Hematopoietic multipotent progenitor cell treated with erythropoietin and hydrocortisone succinate and interleukin-3 and kit ligand, for 6 days (in vitro differentiated cells): ENCODE measurements at regions not wholly inside any gene's neighbourhood (a gene's known extent, or its start where the extent isn't known, plus 50 kb on each side); places are given as distances from the start of the nearest gene placed in this dataset.

Experiments
- DNase-seq: peaks from one replicate; pipeline ENCODE4 v3.0.0-alpha.2; 2015

GRCh38 chr4:171142045-171142444 lies 671.2 kb upstream of the GALNTL6 start:
- DNase-seq: no peak

GRCh38 chr4:171130256-171130801 lies 682.9 kb upstream of the GALNTL6 start:
- no peak for DNase-seq

GRCh38 chr4:171118091-171118490 lies 695.1 kb upstream of the GALNTL6 start:
- DNase-seq: no peak

DNA sequence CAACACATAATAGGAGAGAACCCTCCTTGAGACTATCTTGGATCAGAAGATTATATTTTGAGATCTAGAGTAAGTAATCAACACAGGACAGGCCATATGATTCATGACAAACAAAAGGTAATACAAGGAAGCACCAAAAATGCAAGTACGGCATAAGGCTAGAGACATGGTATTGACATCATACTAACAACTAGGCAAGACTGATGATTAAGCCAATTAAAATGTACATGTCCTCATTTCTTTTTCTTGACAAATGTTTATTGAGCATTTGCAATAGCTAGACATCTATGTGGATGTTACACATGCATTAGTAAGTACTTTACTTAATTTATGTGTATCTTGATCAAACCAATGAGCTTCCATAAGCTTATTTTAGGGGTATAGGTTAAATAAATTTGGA lies 695.7 kb upstream of the GALNTL6 start:
- no peak for DNase-seq

- peak; percentile 2 for DNase-seq
These were observed 711.4 kb upstream of the GALNTL6 start for GRCh38 chr4:171101845-171102244.

DNA sequence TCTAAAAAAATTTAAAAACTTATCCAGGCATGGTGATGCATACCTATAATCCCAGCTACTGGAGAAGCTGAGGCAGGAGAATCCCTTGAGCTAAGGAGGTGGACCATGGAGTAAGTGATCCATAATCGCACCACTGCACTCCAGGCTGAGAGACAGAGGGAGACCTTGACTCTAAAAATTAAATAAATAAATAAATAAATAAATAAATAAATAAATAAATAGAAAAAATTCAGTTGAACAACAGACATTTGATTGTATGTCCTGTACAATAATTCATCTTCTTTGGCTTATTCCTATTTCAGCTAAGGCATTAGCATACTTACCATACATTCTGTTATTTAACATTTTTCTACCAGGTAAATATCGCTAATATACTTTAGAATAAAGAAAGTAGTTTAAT lies 726.1 kb upstream of the GALNTL6 start:
- no peak for DNase-seq

DNA sequence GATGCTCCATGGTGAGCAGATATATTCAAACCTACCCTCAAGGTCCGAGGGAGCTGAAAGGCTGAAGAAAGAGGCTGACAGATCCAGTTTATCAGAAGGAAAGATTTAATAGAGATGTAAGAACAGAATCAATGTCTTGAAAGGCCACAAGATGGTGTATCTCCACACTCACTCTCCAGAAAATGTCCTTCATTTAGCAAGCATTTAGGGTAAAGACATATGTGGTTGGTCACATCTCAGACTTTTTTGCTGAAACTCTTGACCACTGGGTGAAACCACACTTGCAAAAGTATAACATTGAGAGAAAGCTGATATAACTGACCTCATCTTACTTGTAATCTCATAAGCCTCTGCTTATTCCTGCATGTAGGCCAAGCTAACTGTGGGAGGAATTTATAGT lies 745.8 kb upstream of the GALNTL6 start:
- no peak for DNase-seq

DNA sequence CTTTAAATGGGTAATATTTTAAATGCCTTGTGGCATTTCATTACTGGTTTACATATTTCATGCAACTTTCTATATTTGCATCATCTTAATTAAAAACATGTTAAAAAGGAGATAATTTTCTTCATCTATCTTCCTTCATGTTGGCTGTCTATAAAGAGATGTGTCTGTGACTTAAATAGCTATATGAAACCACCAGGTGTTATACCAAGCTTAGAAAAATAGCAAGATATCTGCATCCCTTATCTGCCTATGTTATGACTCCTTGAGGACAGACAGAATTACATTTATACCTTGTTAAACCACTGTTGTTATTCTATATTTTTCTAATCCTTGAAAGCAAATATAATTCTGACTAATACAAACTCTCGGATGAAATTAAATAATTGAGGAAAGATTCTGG lies 763.8 kb upstream of the GALNTL6 start:
- DNase-seq: no peak

GRCh38 chr4:171042989-171043524 lies 770.1 kb upstream of the GALNTL6 start:
- DNase-seq: no peak

DNA sequence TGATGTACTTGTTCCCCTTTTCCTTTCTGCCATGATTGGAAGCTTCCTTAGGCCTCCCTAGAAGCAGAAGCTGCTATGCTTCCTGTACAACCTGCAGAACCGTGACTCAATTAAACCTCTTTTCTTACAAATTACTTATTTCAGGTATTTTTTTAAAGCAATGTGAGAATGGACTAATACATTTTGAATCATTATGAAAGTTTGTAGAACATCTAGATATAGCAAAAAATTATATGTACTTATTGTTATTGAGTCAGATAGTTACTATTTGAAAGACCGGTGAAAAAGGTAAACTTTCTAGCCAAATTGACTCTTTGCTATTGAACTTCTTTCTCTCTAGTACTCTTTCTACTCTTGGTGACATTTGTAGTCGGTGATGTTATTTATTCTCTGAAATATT lies 777.3 kb upstream of the GALNTL6 start:
- no peak for DNase-seq

- DNase-seq: peak; percentile 7
These were observed 781.9 kb upstream of the GALNTL6 start for GRCh38 chr4:171031338-171031737.

- peak; percentile 74 for DNase-seq
These were observed 787.4 kb upstream of the GALNTL6 start for GRCh38 chr4:171025776-171026175.

- peak; percentile 15 for DNase-seq
These were observed 787.9 kb upstream of the GALNTL6 start for GRCh38 chr4:171025343-171025742.

GRCh38 chr4:171024720-171025303 lies 788.4 kb upstream of the GALNTL6 start:
- no peak for DNase-seq

GRCh38 chr4:171022824-171023230 lies 790.4 kb upstream of the GALNTL6 start:
- no peak for DNase-seq

DNA sequence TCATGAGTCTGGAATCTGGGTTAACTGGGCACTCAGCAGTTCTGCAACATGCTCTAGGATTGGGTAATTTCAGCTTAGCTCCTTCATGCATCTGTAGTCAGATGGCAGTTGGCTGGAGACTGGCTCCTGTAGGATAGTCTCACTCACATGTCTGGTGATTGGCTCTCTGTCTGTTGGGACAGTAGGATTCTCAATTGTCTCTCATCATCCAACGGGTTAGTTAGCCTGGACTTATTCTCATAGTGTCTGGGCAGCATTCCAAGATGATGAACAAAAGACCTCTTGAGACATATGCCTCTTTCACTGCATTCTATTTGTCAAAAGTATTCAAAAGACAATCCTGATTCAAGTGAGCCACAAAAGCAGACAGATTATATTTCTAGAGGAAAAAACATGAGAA lies 795.6 kb upstream of the GALNTL6 start:
- DNase-seq: no peak

- no peak for DNase-seq
These were observed 797.1 kb upstream of the GALNTL6 start for GRCh38 chr4:171016145-171016544.

- DNase-seq: no peak
These were observed 797.8 kb upstream of the GALNTL6 start for GRCh38 chr4:171015441-171015840.

GRCh38 chr4:171007618-171008390 lies 805.4 kb upstream of the GALNTL6 start:
- DNase-seq: no peak

GRCh38 chr4:171002246-171002645 lies 811.0 kb upstream of the GALNTL6 start:
- no peak for DNase-seq

- DNase-seq: peak; percentile 75
These were observed 822.1 kb upstream of the GALNTL6 start for GRCh38 chr4:170990989-170991589.

GRCh38 chr4:170988446-170988845 lies 824.8 kb upstream of the GALNTL6 start:
- no peak for DNase-seq

- no peak for DNase-seq
These were observed 833.5 kb upstream of the GALNTL6 start for GRCh38 chr4:170979736-170980135.

GRCh38 chr4:170978990-170979389 lies 834.2 kb upstream of the GALNTL6 start:
- no peak for DNase-seq
